ENCODE measurements at regions not wholly inside any gene's neighbourhood (a gene's known extent, or its start where the extent isn't known, plus 50 kb on each side); places are given as distances from the start of the nearest gene placed in this dataset.

DNA sequence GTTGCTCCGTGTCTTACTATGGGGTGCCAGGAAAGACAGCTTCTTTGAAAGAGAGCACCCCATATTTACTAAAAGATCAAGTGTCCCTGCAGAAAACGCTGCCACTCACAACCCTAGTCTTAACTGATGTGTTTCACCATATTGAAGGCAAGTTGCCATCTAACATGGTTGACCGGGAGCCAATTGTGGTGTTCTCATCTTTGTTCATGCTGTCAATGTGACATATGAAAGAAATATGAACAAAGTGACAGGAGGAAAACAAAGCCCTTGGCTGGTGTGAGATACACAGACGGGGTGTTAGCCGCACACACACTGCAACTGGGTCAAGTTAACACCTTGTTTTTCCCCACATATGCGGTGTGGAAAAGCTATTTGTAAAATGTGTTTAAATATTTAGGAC, 122.3 kb upstream of the NEBL start:
- TF ChIP-seq RAD21 (IDR thresholded peaks at IDR 0.05; ENCODE audit: low read depth) (no peak), ZBTB7A (IDR thresholded peaks at IDR 0.05; ENCODE audit: low read depth) (no peak), YY1 (IDR thresholded peaks at IDR 0.05; ENCODE audit: low read depth) (no peak), TEAD4 (IDR thresholded peaks at IDR 0.05) (no peak), CREB1 (IDR thresholded peaks at IDR 0.05; ENCODE audit: low read depth) (no peak), FOXM1 (IDR thresholded peaks at IDR 0.05; ENCODE audit: borderline replicate concordance, low read depth) (no peak), TAF1 (IDR thresholded peaks at IDR 0.05; ENCODE audit: low read depth) (no peak), USF1 (IDR thresholded peaks at IDR 0.05) (no peak), CEBPB (IDR thresholded peaks at IDR 0.05) (no peak), EP300 (IDR thresholded peaks at IDR 0.05; ENCODE audit: borderline replicate concordance) (no peak), MAX (IDR thresholded peaks at IDR 0.05) (no peak), TCF12 (IDR thresholded peaks at IDR 0.05; ENCODE audit: low read depth) (no peak), EGR1 (IDR thresholded peaks at IDR 0.05) (no peak)
- TF ChIP-seq, protein P1, sequence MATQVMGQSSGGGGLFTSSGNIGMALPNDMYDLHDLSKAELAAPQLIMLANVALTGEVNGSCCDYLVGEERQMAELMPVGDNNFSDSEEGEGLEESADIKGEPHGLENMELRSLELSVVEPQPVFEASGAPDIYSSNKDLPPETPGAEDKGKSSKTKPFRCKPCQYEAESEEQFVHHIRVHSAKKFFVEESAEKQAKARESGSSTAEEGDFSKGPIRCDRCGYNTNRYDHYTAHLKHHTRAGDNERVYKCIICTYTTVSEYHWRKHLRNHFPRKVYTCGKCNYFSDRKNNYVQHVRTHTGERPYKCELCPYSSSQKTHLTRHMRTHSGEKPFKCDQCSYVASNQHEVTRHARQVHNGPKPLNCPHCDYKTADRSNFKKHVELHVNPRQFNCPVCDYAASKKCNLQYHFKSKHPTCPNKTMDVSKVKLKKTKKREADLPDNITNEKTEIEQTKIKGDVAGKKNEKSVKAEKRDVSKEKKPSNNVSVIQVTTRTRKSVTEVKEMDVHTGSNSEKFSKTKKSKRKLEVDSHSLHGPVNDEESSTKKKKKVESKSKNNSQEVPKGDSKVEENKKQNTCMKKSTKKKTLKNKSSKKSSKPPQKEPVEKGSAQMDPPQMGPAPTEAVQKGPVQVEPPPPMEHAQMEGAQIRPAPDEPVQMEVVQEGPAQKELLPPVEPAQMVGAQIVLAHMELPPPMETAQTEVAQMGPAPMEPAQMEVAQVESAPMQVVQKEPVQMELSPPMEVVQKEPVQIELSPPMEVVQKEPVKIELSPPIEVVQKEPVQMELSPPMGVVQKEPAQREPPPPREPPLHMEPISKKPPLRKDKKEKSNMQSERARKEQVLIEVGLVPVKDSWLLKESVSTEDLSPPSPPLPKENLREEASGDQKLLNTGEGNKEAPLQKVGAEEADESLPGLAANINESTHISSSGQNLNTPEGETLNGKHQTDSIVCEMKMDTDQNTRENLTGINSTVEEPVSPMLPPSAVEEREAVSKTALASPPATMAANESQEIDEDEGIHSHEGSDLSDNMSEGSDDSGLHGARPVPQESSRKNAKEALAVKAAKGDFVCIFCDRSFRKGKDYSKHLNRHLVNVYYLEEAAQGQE (IDR thresholded peaks at IDR 0.05; ENCODE audit: low read depth): no peak

Measured in Ishikawa (cell line).